ENCODE measurements at regions not wholly inside any gene's neighbourhood (a gene's known extent, or its start where the extent isn't known, plus 50 kb on each side); places are given as distances from the start of the nearest gene placed in this dataset.

GRCh38 chr4:120589787-120590186 is 332.7 kb downstream of the PRDM5 start:
- TF ChIP-seq YY1 (IDR thresholded peaks at IDR 0.05; ENCODE audit: insufficient read depth, insufficient read length) = no peak
- TF ChIP-seq SUZ12 (IDR thresholded peaks at IDR 0.05; ENCODE audit: extremely low read depth, insufficient read depth, insufficient read length) = no peak
- TF ChIP-seq ZNF274 (IDR thresholded peaks at IDR 0.05; ENCODE audit: low read depth, low read length) = no peak
